HL-60/S4 treated with phorbol 12-myristate 13-acetate at 8.2 ng/mL for 4 days and 3 days (cell line): ENCODE measurements at regions not wholly inside any gene's neighbourhood (a gene's known extent, or its start where the extent isn't known, plus 50 kb on each side); places are given as distances from the start of the nearest gene placed in this dataset.

Source experiments
- in situ Hi-C: fragments of 300-500 bp; cut with MboI; formaldehyde crosslinking; loops from 2 replicates; pipeline ENCODE4 v1.15.0; 2022; ENCODE audit warnings: low sequenced_read_pairs

DNA sequence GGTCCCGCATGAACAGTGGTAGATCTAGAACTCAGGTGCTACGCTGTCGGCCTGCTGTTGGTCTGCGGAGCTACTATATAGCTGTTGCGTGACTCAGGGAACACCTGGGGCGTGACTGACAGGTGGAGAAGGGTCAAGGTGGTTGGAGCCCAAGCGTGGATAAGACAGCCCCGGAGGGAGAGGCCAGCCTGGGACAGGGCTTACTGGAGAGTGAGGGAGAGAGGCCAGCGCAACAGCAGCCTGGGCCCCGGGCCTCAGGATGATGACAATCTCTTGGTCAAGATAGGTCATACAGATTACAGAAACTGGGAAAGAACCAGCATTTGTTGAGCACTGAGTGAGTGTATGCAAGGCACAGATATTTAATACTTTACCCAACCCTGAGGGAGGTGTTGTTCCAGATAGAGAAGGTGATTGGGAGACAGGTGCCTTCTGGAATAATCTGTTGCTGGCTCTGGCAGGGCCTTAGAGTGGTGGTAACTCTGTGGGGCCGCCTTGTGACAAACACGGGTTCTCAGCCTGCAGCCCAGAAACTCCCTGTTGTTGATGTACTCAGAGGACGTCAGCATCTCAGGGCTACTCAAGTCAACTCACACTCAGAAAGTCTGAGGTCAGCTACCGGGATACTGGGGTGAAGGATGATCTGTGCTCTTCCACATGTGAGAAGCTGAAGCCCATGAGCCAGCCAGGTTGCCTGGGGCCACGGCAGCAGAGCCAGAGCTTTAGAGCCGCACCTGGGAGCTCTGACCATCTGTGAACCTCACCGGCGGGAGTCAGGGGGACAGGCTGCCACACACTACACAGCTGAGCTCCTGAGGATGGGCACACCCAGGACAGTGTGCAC, 265.4 kb upstream of the HES1 start:
- in situ Hi-C loops = no loop called here

GRCh38 chr3:193871220-193871485, 264.8 kb upstream of the HES1 start:
- in situ Hi-C loops = no loop called here

DNA sequence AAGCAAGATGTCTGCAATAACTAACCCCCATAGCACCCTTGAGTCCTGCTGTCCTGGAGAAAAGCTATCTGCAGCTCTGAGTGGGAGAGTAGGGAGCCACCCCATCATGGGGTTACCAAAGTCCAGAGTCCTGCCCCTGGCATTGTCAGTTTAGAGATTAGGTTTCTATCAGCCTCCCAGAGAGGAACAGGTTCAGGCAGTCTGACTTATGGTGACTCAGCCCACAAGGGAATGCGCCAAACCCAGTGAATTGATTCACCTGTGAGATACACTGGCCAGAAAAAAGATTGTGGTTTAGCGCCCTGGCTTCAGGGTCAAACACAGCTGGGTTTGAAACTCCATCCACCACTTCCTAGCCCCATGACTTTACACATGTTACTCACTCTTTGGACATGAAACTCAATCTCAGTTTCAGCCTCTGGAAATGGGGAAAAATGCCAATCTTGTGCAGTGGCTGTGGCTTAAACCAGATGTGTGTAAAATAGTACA, 263.6 kb upstream of the HES1 start:
- in situ Hi-C loops = no loop called here

- in situ Hi-C loops = no loop called here
Measured at GRCh38 chr3:193873426-193874201, 262.3 kb upstream of the HES1 start.

- in situ Hi-C loops = no loop called here
Measured at GRCh38 chr3:193874512-193874911, 261.4 kb upstream of the HES1 start.

- in situ Hi-C loops = no loop called here
Measured at GRCh38 chr3:193874997-193875593, 260.9 kb upstream of the HES1 start.

DNA sequence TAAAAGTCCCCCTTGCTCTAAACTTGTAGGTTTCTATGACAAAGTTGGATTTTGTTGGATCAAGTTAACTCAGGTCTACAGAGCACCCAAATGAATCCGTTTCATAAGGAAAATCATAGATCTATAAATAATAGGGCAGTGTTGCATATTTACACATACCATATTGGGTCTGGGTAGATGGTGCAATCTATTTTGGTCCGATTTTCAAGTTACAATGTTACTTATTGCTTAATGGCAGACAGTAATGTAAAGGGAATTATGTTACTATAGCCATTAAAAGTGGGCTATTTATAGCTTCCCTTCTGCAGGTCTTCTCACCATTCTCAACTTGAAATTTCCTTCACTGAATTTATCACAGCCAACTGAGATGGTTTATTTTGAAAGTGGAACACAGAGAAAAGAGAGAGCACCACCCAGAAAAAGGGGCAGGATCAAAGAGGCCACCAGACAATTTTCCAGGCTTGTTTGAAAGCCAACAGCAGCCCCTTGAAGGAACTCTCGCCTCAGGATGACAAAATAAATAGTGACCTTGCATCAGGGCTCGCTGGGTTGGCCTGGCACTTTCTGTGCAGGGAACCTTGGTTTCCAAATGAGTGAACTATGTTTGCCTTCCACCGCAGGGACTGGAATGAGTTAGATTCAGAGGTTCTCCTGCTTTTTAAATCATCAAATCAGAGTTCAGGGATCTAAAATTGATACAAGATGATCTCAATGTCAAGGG, 260.2 kb upstream of the HES1 start:
- in situ Hi-C loops = no loop called here

DNA sequence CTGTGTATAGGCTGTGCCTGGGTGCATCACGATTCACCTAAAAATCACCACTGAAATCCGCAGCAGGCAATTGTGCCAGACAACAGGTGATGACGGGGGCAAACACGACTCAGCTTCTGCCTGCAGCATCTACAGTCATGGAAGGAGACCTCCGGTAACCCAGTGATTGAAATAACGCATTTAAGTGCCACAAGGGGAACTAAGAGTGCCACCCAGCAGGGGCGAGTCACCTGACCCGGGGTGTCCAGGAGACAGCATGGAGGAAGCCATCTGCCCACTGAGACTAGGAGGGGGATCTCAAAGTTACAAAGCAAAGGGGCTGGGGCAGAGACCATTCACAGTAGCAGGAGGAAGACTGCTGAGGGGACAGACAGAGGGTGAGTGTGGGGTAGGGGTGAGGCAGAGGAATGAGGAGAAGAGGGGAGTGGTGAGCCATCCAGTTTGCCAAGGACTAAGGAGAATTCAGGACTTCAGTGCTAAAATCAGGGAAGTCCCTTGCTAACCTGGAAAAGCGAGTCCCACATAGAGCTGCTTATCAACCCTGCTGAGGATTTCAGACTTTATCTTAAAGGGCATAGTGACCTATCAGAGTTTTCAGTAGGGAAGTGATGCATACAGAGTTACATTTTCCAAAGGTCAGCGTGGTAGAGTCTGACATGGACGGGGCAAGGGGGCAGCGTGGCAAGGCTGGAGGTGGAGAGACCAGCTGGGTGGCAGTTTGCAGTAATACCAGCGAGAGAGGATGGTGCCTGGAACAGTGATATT, 256.7 kb upstream of the HES1 start:
- in situ Hi-C loops = no loop called here

- in situ Hi-C loops = no loop called here
Measured at GRCh38 chr3:193879864-193880242, 256.1 kb upstream of the HES1 start.

- in situ Hi-C loops = no loop called here
Measured at GRCh38 chr3:193882091-193882490, 253.9 kb upstream of the HES1 start.

DNA sequence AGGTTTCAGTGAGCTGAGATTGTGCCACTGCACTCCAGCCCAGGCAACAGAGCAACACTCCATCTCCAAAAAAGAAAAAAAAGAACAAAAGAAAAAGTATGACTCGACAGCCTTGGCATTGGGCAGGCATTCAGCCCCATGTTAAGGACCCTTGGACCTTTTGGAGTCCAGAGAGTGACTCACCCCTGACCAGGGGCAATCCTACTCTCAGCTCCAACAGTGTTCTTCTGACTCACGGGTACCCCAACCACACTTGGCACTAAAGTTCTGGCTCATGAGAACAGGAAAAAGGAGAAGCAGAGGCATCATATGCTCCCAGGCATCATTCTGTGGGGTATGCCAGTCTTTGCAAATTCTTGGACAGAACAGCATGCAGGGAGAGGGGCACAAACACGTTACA, 252.4 kb upstream of the HES1 start:
- in situ Hi-C loops = no loop called here

- in situ Hi-C loops = no loop called here
Measured at GRCh38 chr3:193884027-193884426, 251.9 kb upstream of the HES1 start.

- in situ Hi-C loops = no loop called here
Measured at GRCh38 chr3:193884652-193885051, 251.3 kb upstream of the HES1 start.

DNA sequence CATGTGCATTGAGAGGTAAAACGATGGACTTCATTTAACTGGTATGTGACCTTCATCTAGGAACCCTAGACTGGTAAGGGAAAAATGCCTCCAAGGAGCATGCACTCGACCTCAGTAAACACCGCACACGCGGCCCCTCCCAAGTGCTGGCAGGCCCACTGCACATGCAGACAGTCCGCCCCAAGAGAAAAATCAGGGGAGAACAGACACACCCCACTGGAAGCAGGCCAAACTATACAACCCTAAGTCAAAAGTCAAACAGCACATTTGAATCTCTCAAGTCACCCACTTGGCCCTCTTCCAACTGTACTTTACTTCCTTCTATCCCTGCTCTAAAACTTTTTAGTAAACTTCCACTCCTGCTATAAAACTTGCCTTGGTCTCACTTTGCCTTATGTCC, 250.1 kb upstream of the HES1 start:
- in situ Hi-C loops = no loop called here

GRCh38 chr3:193890016-193890897, 245.7 kb upstream of the HES1 start:
- in situ Hi-C loops = no loop called here

DNA sequence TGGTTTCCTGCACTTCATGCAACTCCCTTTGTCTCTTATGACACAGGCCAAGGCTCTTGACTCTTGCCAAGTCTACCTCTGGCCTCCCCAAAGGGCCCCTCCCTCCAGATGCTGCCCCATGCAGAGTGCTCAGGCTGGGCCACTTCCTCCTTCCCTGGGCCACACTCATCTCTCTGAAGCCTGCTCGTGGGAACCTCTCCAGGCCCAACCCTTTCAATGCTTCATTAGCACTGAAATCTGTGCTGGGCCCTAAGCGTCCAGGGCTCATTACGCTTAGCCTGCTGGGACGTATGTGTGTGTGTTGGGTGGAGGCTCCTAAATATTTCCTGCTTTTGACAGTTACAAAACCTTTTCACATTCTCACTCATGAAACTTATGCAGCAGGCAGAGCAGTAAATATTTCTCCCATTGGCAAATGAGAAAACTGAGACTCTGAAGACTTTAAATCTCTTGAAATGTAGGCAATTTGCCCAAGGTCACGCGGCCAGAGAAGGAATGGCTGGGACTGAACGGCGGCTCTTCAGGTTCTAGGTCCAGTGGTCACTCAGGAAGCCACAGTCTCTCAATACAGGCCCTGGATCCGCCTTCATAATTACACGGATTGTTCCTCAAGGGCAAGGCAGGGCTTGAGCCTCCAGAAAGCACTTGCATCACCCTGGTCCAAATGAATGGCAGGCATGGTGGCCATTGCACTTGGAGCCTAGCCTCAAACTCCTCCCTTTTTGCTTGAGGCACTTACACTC, 241.7 kb upstream of the HES1 start:
- in situ Hi-C loops = no loop called here

DNA sequence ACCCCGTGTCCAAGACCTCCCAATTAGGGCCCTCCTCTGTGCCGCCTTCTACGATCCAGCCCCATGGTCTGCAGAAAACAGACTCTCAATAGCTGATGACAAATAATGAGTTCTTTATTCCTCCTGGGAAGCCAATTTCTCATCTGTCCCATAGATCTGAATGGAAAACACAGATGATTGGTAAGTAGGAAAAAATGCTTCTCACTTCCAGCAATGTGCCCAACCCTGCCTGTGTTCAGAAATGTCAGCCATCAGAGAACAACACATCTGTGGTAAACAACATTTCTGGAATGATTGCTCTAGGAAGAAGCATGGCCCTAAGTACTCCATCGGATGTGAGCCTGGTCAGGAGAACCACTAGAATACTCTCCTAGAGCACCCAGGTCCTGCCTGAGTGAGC, 240.5 kb upstream of the HES1 start:
- in situ Hi-C loops = no loop called here

DNA sequence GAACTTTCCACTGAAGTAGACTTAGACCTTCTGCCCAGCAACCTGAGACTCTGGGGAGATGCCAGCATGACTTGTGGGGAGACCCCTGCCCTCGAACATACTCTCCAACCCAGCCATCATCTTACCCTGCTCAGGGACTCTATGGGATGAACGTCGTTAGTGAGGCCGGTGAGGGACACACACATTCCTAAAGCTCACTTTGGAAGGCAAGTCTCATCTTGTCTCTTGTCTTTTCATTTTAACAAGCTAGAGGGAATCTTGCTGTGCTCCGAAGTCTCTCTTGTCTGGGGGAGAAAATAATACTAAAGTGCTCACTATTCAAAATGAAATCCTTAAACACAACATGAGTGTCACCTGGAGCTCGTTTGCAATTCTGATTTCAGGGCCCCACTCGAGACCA, 239.5 kb upstream of the HES1 start:
- in situ Hi-C loops = no loop called here

- in situ Hi-C loops = no loop called here
Measured at GRCh38 chr3:193897288-193897687, 238.7 kb upstream of the HES1 start.
